Smooth muscle cell (in vitro differentiated cells): ENCODE measurements at regions not wholly inside any gene's neighbourhood (a gene's known extent, or its start where the extent isn't known, plus 50 kb on each side); places are given as distances from the start of the nearest gene placed in this dataset.

ENCODE experiments used
- DNase-seq: peaks from one replicate; lab custom pipeline; 2025; ENCODE audit not compliant: unreplicated experiment; lab: John Stamatoyannopoulos, UW
- H2AFZ ChIP-seq: fragments of 200-600 bp; sonication (generic); 2 replicates; pipeline ENCODE4 v1.6.0; 2016; ENCODE audit warnings: antibody characterized with exemption, low read depth, mild to moderate bottlenecking
- H3F3A ChIP-seq: fragments of 200-600 bp; sonication (generic); 2 replicates; pipeline ENCODE4 v1.6.0; 2017; ENCODE audit warnings: antibody characterized with exemption, low read depth
- H3K27ac ChIP-seq: fragments of 200-600 bp; sonication (generic); 2 replicates; pipeline ENCODE4 v1.5.1; 2016; ENCODE audit warnings: low read depth, mild to moderate bottlenecking
- H3K27me3 ChIP-seq: fragments of 200-600 bp; sonication (generic); 2 replicates; pipeline ENCODE4 v1.6.1; 2016; ENCODE audit warnings: low read depth, mild to moderate bottlenecking
- H3K36me3 ChIP-seq: fragments of 200-600 bp; sonication (generic); 2 replicates; pipeline ENCODE4 v1.5.1; 2016; ENCODE audit warnings: low read depth
- H3K4me1 ChIP-seq: fragments of 200-600 bp; sonication (generic); 2 replicates; pipeline ENCODE4 v1.5.1; 2016; ENCODE audit warnings: low read depth
- H3K4me2 ChIP-seq: fragments of 200-600 bp; sonication (generic); 2 replicates; pipeline ENCODE4 v1.6.0; 2016; ENCODE audit warnings: mild to moderate bottlenecking
- H3K4me3 ChIP-seq: fragments of 200-600 bp; sonication (generic); 2 replicates; pipeline ENCODE4 v1.5.1; 2016; ENCODE audit warnings: mild to moderate bottlenecking
- H3K79me2 ChIP-seq: fragments of 200-600 bp; sonication (generic); 2 replicates; pipeline ENCODE4 v1.6.0; 2016; ENCODE audit warnings: low read depth, mild to moderate bottlenecking
- H3K9ac ChIP-seq: fragments of 200-600 bp; sonication (generic); 2 replicates; pipeline ENCODE4 v1.6.0; 2016; ENCODE audit warnings: low read depth
- H3K9me3 ChIP-seq: fragments of 200-600 bp; sonication (generic); replicated peaks from 2 replicates; pipeline ENCODE4 v1.5.1; 2016; ENCODE audit warnings: low read depth
- H4K20me1 ChIP-seq: fragments of 200-600 bp; sonication (generic); 2 replicates; pipeline ENCODE4 v1.6.0; 2016; ENCODE audit warnings: low read depth
- WGBS: methylation state at CpG from one replicate; pipeline ENCODE4 v1.1.7; 2016; ENCODE audit warnings: low lambda C conversion rate; 5-methylcytosine and 5-hydroxymethylcytosine counted together
- TF ChIP-seq, protein P1 (sequence below): fragments of 200-600 bp; sonication (generic); IDR thresholded peaks from 2 replicates; pipeline ENCODE4 v1.5.1; 2017; ENCODE audit warnings: borderline replicate concordance, mild to moderate bottlenecking, antibody characterized with exemption; ENCODE audit not compliant: insufficient read depth, poor library complexity, severe bottlenecking

DNA sequence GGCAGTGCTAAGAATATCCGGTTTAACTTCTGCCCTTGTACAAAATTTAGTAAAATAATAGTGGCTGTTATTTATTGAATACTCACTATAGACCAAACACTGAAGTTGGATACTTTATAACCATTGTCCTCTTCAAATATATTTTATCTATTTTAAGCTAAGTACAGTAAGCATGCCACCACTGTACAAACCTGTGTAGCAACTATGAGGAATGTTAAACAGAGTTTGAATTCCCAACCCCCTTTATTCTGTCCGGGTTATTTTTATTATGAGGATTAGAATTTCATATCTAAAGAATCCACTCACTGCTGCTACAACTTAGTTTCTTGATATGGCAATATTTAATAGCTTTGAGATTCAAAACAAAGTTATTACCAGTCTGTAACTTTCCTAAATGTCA, 203.5 kb upstream of the RBMS3 start:
- H3K27me3 ChIP-seq: no peaks in the 10 kb centered on the region
- H3K36me3 ChIP-seq: no peaks in the 10 kb centered on the region
- no peaks in the 10 kb centered on the region for H3K79me2 ChIP-seq
- no peak overlapping the region for H3K27ac ChIP-seq
- no peak overlapping the region for H3K4me2 ChIP-seq
- H2AFZ ChIP-seq: no peak overlapping the region
- TF ChIP-seq, protein P1, sequence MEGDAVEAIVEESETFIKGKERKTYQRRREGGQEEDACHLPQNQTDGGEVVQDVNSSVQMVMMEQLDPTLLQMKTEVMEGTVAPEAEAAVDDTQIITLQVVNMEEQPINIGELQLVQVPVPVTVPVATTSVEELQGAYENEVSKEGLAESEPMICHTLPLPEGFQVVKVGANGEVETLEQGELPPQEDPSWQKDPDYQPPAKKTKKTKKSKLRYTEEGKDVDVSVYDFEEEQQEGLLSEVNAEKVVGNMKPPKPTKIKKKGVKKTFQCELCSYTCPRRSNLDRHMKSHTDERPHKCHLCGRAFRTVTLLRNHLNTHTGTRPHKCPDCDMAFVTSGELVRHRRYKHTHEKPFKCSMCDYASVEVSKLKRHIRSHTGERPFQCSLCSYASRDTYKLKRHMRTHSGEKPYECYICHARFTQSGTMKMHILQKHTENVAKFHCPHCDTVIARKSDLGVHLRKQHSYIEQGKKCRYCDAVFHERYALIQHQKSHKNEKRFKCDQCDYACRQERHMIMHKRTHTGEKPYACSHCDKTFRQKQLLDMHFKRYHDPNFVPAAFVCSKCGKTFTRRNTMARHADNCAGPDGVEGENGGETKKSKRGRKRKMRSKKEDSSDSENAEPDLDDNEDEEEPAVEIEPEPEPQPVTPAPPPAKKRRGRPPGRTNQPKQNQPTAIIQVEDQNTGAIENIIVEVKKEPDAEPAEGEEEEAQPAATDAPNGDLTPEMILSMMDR: no peak
- DNase-seq: no peak
- no peaks in the 10 kb centered on the region for H4K20me1 ChIP-seq
- H3K9ac ChIP-seq: no peak overlapping the region
- no peaks in the 10 kb centered on the region for H3F3A ChIP-seq
- no peaks in the 10 kb centered on the region for H3K9me3 ChIP-seq
- H3K4me3 ChIP-seq: no peak overlapping the region
- H3K4me1 ChIP-seq: no peaks in the 10 kb centered on the region
- 87% methylated on average over 2 of the region's 2 CpGs for WGBS

DNA sequence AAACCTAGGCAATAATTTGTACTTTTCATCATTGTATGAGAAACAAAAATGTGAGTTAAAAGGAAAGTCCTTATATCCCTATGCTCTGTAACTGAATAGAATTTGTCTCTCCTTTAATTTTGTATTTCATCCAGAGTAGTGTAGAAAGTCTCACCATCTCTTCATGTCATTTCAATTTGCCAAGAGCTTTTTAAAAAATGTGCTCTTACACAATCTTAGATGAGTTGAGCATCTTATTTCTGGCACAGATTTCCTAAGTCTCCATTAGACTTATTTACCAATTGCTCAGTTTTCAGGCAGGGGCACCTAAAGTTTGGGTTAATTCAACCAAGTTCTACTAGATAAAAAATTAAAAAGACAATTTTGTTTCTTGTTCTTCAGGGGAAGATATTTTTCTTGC, 201.5 kb upstream of the RBMS3 start:
- no peak for DNase-seq
- H3K4me1 ChIP-seq: no peaks in the 10 kb centered on the region
- TF ChIP-seq, protein P1: no peak
- no peaks in the 10 kb centered on the region for H3K79me2 ChIP-seq
- H3K9ac ChIP-seq: no peak overlapping the region
- no peak overlapping the region for H2AFZ ChIP-seq
- H3K36me3 ChIP-seq: no peaks in the 10 kb centered on the region
- H3K27ac ChIP-seq: no peak overlapping the region
- no peak overlapping the region for H3K4me3 ChIP-seq
- no peaks in the 10 kb centered on the region for H3F3A ChIP-seq
- H3K4me2 ChIP-seq: no peak overlapping the region
- no peaks in the 10 kb centered on the region for H3K27me3 ChIP-seq
- H4K20me1 ChIP-seq: no peaks in the 10 kb centered on the region
- no peaks in the 10 kb centered on the region for H3K9me3 ChIP-seq

DNA sequence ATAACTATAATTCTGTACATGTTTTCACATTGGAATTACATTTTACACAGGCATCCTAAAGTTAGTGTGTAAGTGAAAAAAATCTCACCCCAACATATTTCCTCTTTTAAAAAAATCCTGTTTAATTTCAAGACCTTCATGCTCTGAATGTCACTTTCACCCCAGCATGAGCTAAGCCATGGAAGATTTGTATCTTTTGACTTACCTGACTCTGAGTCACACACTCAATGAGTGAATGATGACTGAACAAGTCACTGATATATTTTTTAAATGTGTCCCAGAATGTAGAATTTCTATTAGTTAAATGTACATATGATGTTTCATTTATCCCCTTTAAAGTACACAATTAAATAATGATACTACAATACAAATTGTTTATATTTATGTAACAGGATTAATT, 199.9 kb upstream of the RBMS3 start:
- H3K4me3 ChIP-seq: no peak overlapping the region

GRCh38 chr3:29083081-29083480, 197.8 kb upstream of the RBMS3 start:
- WGBS: 85% methylated on average over 2 of the region's 2 CpGs
- no peak for DNase-seq

More for the DNA sequence above, 199.9 kb upstream of the RBMS3 start:
- H4K20me1 ChIP-seq: no peaks in the 10 kb centered on the region
- no peaks in the 10 kb centered on the region for H3K79me2 ChIP-seq
- no peak for DNase-seq
- H3K36me3 ChIP-seq: no peaks in the 10 kb centered on the region
- H2AFZ ChIP-seq: no peak overlapping the region
- TF ChIP-seq, protein P1: no peak
- no peaks in the 10 kb centered on the region for H3K4me1 ChIP-seq
- no peak overlapping the region for H3K4me2 ChIP-seq
- no peaks in the 10 kb centered on the region for H3F3A ChIP-seq
- no peak overlapping the region for H3K27ac ChIP-seq
- H3K9ac ChIP-seq: no peak overlapping the region
- H3K27me3 ChIP-seq: no peaks in the 10 kb centered on the region
- H3K9me3 ChIP-seq: peaks cover 3% of the 10 kb centered on the region

More at GRCh38 chr3:29083081-29083480, 197.8 kb upstream of the RBMS3 start:
- Histone ChIP-seq H3K4me2 (no peak overlapping the region), H3K36me3 (no peaks in the 10 kb centered on the region), H2AFZ (no peak overlapping the region), H3K4me1 (no peaks in the 10 kb centered on the region), H4K20me1 (no peaks in the 10 kb centered on the region), H3K4me3 (no peak overlapping the region), H3F3A (no peaks in the 10 kb centered on the region), H3K9ac (no peak overlapping the region), H3K9me3 (peaks cover 3% of the 10 kb centered on the region), H3K79me2 (no peaks in the 10 kb centered on the region), H3K27me3 (no peaks in the 10 kb centered on the region), H3K27ac (no peak overlapping the region)
- TF ChIP-seq, protein P1: no peak
